Suprapubic skin (tissue), 4 donors: ENCODE measurements at regions not wholly inside any gene's neighbourhood (a gene's known extent, or its start where the extent isn't known, plus 50 kb on each side); places are given as distances from the start of the nearest gene placed in this dataset.
"Not testable (repeated sequence)": the region's sequence is repeated elsewhere in the genome, so short reads cannot be mapped to it uniquely, and the experiment has no call there.

Source experiments
- DNase-seq, 2 donors: peaks; one replicate each; pipeline ENCODE4 v3.0.0-alpha.2; 2019; ENCODE audit warnings: low spot score in 2 of 2
- H3K27ac ChIP-seq: fragments of 200-600 bp; sonication (generic); one replicate; pipeline ENCODE4 v1.5.1; 2019
- H3K27me3 ChIP-seq: fragments of 200-600 bp; sonication (generic); one replicate; pipeline ENCODE4 v1.5.1; 2019
- H3K36me3 ChIP-seq: fragments of 200-600 bp; sonication (generic); one replicate; pipeline ENCODE4 v1.5.1; 2019
- H3K4me1 ChIP-seq: fragments of 200-600 bp; sonication (generic); one replicate; pipeline ENCODE4 v1.5.1; 2019
- H3K4me3 ChIP-seq: fragments of 200-600 bp; sonication (generic); one replicate; pipeline ENCODE4 v1.5.1; 2019; ENCODE audit warnings: mild to moderate bottlenecking
- H3K9me3 ChIP-seq: fragments of 200-600 bp; sonication (generic); one replicate; pipeline ENCODE4 v1.5.1; 2019
- EP300 ChIP-seq: sonication (generic); formaldehyde crosslinking; IDR thresholded peaks from one replicate; pipeline ENCODE4 v1.6.1; 2017; ENCODE audit warnings: antibody characterized with exemption
- POLR2A ChIP-seq, 2 donors: fragments of 450-650 bp; IDR thresholded peaks; one replicate each; pipeline ENCODE4 v1.6.1; 2017; ENCODE audit warnings: antibody characterized with exemption in 2 of 2, mild to moderate bottlenecking in 2 of 2, moderate library complexity in 2 of 2
- POLR2AphosphoS5 ChIP-seq, 3 donors: sonication (generic); formaldehyde crosslinking; IDR thresholded peaks; one replicate each; pipeline ENCODE4 v1.6.1; 2017; ENCODE audit warnings: antibody characterized with exemption in 3 of 3
- WGBS: methylation state at CpG from one replicate; pipeline ENCODE4 v1.1.5; 2018; 5-methylcytosine and 5-hydroxymethylcytosine counted together
- TF ChIP-seq, protein P1 (sequence below), 2 donors: fragments of 200-600 bp in 1 of 2; fragments of 450-650 bp in 1 of 2; sonication (generic) in 1 of 2; IDR thresholded peaks; one replicate each; pipeline ENCODE4 v1.5.1; 2016 to 2019; ENCODE audit warnings: antibody characterized with exemption in 2 of 2, mild to moderate bottlenecking in 1 of 2, moderate library complexity in 1 of 2

DNA sequence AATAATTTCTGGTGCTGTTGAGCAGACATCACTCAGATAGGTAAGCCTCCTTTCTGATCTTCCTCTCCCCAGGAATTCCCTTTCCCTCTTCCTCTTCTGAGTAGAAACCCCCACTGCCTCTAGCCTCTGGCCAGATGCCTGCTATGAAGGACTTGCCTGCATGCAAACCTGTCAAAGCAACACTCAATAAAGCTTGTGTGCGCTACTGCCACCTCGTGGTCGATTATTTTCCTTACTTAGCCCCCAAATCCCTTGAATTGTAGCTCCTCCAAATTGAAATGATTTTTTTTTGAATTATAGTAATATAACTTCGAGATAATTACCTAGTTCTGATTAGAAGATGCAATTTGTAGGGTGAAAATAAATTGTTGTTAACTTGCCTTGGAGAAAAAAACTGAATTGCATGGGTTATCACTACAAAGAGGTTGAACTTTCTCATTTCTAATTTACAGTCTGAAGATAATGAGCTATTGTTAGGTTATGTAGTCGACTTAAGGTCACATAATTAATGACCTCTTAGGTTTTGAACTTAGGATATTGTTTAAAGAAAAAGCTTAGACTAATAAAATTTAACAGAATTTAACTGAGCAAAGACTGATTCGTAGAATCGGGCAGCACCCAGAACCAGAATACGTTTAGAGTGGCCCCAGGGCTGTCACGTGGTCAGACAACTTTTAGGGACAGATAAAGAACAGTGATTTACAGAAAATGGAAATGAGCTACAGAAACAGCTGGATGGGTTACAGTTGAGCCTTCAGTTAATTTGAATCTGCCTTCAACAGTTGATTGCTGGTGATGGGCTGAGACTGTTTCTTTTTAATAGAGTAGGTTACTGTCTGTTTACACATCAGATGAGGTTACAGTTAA lies 269.3 kb downstream of the ARPP21 start:
- Histone ChIP-seq H3K4me3 (no peak overlapping the region), H3K36me3 (no peaks in the 10 kb centered on the region), H3K9me3 (no peaks in the 10 kb centered on the region), H3K27ac (no peak overlapping the region), H3K27me3 (no peaks in the 10 kb centered on the region), H3K4me1 (no peaks in the 10 kb centered on the region)
- WGBS, result 23% methylated on average over 9 of the region's 9 CpGs
- TF ChIP-seq, protein P1, sequence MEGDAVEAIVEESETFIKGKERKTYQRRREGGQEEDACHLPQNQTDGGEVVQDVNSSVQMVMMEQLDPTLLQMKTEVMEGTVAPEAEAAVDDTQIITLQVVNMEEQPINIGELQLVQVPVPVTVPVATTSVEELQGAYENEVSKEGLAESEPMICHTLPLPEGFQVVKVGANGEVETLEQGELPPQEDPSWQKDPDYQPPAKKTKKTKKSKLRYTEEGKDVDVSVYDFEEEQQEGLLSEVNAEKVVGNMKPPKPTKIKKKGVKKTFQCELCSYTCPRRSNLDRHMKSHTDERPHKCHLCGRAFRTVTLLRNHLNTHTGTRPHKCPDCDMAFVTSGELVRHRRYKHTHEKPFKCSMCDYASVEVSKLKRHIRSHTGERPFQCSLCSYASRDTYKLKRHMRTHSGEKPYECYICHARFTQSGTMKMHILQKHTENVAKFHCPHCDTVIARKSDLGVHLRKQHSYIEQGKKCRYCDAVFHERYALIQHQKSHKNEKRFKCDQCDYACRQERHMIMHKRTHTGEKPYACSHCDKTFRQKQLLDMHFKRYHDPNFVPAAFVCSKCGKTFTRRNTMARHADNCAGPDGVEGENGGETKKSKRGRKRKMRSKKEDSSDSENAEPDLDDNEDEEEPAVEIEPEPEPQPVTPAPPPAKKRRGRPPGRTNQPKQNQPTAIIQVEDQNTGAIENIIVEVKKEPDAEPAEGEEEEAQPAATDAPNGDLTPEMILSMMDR (IDR thresholded peaks at IDR 0.05), result peak in 1 of 2 donors; percentile 43
- TF ChIP-seq EP300, result no peak
- no peak for TF ChIP-seq POLR2AphosphoS5 (IDR thresholded peaks at IDR 0.05)
- no peak for TF ChIP-seq POLR2A (IDR thresholded peaks at IDR 0.05)
- no peak for DNase-seq

GRCh38 chr3:35919160-35919559 lies 279.8 kb downstream of the ARPP21 start:
- Histone ChIP-seq H3K27me3 (no peaks in the 10 kb centered on the region), H3K4me3 (no peak overlapping the region), H3K4me1 (no peaks in the 10 kb centered on the region), H3K36me3 (no peaks in the 10 kb centered on the region), H3K9me3 (peaks cover 6% of the 10 kb centered on the region), H3K27ac (no peak overlapping the region)
- DNase-seq, result no peak
- TF ChIP-seq POLR2A (IDR thresholded peaks at IDR 0.05) (no peak), EP300 (no peak)
- TF ChIP-seq, protein P1 (IDR thresholded peaks at IDR 0.05), result no peak
- 89% methylated on average over 6 of the region's 6 CpGs for WGBS

- 89% methylated on average over 4 of the region's 4 CpGs for WGBS
- TF ChIP-seq POLR2AphosphoS5 (IDR thresholded peaks at IDR 0.05) (no peak), EP300 (no peak), POLR2A (IDR thresholded peaks at IDR 0.05) (no peak)
- TF ChIP-seq, protein P1 (IDR thresholded peaks at IDR 0.05), result no peak
Measured at GRCh38 chr3:35921718-35922117, 282.4 kb downstream of the ARPP21 start.

DNA sequence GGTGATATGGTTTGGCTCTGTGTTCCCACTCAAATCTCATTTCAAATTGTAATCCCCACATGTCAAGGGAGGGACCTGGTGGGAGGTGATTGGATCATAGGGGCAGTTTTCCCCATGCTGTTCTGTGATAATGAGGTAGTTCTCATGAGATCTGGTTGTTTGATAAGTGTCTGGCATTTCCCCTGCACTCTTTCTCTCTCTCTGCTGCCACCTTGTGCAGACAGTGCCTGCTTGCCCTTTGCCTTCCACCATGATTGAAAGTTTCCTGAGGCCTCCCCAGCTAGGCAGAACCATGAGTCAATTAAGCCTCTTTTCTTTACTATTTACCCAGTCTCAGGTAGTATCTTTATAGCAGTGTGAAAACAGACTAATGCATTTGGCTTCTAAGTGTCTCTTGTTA lies 284.7 kb downstream of the ARPP21 start:
- not testable (repeated sequence) for H3K4me3 ChIP-seq, H3K27me3 ChIP-seq, H3K9me3 ChIP-seq, H3K36me3 ChIP-seq, H3K4me1 ChIP-seq, H3K27ac ChIP-seq, DNase-seq

More at GRCh38 chr3:35921718-35922117, 282.4 kb downstream of the ARPP21 start:
- Histone ChIP-seq H3K4me3 (no peak overlapping the region), H3K9me3 (peaks cover 6% of the 10 kb centered on the region), H3K4me1 (no peaks in the 10 kb centered on the region), H3K27ac (no peak overlapping the region), H3K36me3 (no peaks in the 10 kb centered on the region), H3K27me3 (no peaks in the 10 kb centered on the region)
- DNase-seq, result no peak

- H3K9me3 ChIP-seq, result peaks cover 3% of the 10 kb centered on the region
- H3K27me3 ChIP-seq, result no peaks in the 10 kb centered on the region
- no peaks in the 10 kb centered on the region for H3K4me1 ChIP-seq
- H3K27ac ChIP-seq, result no peak overlapping the region
- H3K4me3 ChIP-seq, result no peak overlapping the region
- 58% methylated on average over 3 of the region's 3 CpGs for WGBS
- no peak for DNase-seq
- H3K36me3 ChIP-seq, result no peaks in the 10 kb centered on the region
- no peak for TF ChIP-seq POLR2A (IDR thresholded peaks at IDR 0.05)
- no peak for TF ChIP-seq EP300
- TF ChIP-seq, protein P1 (IDR thresholded peaks at IDR 0.05), result no peak
- TF ChIP-seq POLR2AphosphoS5 (IDR thresholded peaks at IDR 0.05), result no peak
Measured at GRCh38 chr3:35927441-35927840, 288.1 kb downstream of the ARPP21 start.
